GM23248 (cell line): ENCODE measurements at regions not wholly inside any gene's neighbourhood (a gene's known extent, or its start where the extent isn't known, plus 50 kb on each side); places are given as distances from the start of the nearest gene placed in this dataset.

ENCODE experiments used
- EZH2 ChIP-seq: fragments of 200-600 bp; sonication (generic); IDR thresholded peaks from 2 replicates; pipeline ENCODE4 v1.6.1; 2018; ENCODE audit warnings: antibody characterized with exemption, mild to moderate bottlenecking; ENCODE audit not compliant: insufficient read depth, poor library complexity, severe bottlenecking
- EZH2phosphoT487 ChIP-seq: fragments of 200-600 bp; sonication (generic); IDR thresholded peaks from 2 replicates; pipeline ENCODE4 v1.6.1; 2018; ENCODE audit warnings: antibody characterized with exemption, moderate library complexity, mild to moderate bottlenecking, low read depth; ENCODE audit not compliant: insufficient read depth

- TF ChIP-seq EZH2: no peak
- TF ChIP-seq EZH2phosphoT487: no peak
Observed at GRCh38 chr14:26233118-26233517, 364.7 kb downstream of the NOVA1 start.
